Calu3 (cell line): ENCODE measurements at regions not wholly inside any gene's neighbourhood (a gene's known extent, or its start where the extent isn't known, plus 50 kb on each side); places are given as distances from the start of the nearest gene placed in this dataset.

Experiments
- BruUV-seq: library from RNA; stranded (reverse); fragments of 400-500 nt; replicated peaks from 2 replicates; lab custom pipeline; 2021; lab: Mats Ljungman, UMichigan
- CTCF ChIA-PET: fragments of 300-600 bp; sonication (Branson Sonifier 250); formaldehyde crosslinking; loops from one replicate; lab custom pipeline; 2022; ENCODE audit warnings: antibody characterized with exemption; lab: Charles Lee
- DNase-seq: peaks from one replicate; pipeline ENCODE4 v3.0.0; 2022
- H3K27ac Mint-ChIP-seq: one replicate; pipeline ENCODE4 v1.8.0; 2022; ENCODE audit warnings: mixed read lengths; ENCODE audit not compliant: unreplicated experiment
- H3K27me3 Mint-ChIP-seq: one replicate; pipeline ENCODE4 v1.8.0; 2022; ENCODE audit warnings: mixed read lengths; ENCODE audit not compliant: unreplicated experiment
- H3K36me3 Mint-ChIP-seq: one replicate; pipeline ENCODE4 v1.8.0; 2022; ENCODE audit warnings: mild to moderate bottlenecking, moderate library complexity, mixed read lengths; ENCODE audit not compliant: insufficient read depth, unreplicated experiment
- H3K4me1 Mint-ChIP-seq: one replicate; pipeline ENCODE4 v1.8.0; 2022; ENCODE audit warnings: mild to moderate bottlenecking, low read depth, mixed read lengths; ENCODE audit not compliant: unreplicated experiment
- H3K4me3 Mint-ChIP-seq: one replicate; pipeline ENCODE4 v1.8.0; 2022; ENCODE audit warnings: mild to moderate bottlenecking, low read depth, moderate library complexity, mixed read lengths; ENCODE audit not compliant: unreplicated experiment
- H3K9me3 Mint-ChIP-seq: one replicate; pipeline ENCODE4 v1.8.0; 2022; ENCODE audit warnings: low read depth, mixed read lengths; ENCODE audit not compliant: unreplicated experiment
- CTCF ChIP-seq: fragments of 200-600 bp; IDR thresholded peaks from one replicate; pipeline ENCODE4 v1.8.0; 2022; ENCODE audit warnings: antibody characterized with exemption; ENCODE audit not compliant: unreplicated experiment
- intact Hi-C: fragments of 100-400 bp; cut with micrococcal nuclease; formaldehyde crosslinking; loops from one replicate; pipeline ENCODE4 v1.10.0; 2022; ENCODE audit not compliant: unreplicated experiment

DNA sequence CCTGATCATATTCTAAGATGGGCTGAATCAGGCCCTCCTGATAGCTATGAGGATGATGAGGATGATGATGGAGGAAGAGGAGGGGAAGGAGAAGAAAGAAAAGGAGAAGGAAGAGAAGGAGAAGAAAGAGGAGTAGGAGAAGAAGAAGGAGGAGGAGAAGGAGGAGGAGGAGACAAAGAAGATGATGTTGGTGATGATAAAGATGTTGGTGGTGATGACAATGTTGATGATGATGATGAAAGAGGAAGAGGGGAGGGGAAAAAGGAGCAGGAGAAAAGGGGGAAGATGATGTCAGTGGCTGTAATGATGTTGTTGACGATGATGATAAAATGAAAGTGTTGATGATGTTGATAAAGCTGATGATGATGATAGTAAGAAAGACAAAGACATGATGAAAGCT, 119.5 kb downstream of the CDC5L start:
- intact Hi-C loops: no loop called here
- H3K9me3 Mint-ChIP-seq: no peaks in the 10 kb centered on the region
- no peaks in the 10 kb centered on the region for H3K4me1 Mint-ChIP-seq
- CTCF ChIA-PET: no interaction called here
- no peaks in the 10 kb centered on the region for H3K36me3 Mint-ChIP-seq
- H3K4me3 Mint-ChIP-seq: no peak overlapping the region
- H3K27me3 Mint-ChIP-seq: peaks cover 63% of the 10 kb centered on the region
- BruUV-seq: no TSS peak
- no peak for TF ChIP-seq CTCF
- H3K27ac Mint-ChIP-seq: no peak overlapping the region
- DNase-seq: no peak

GRCh38 chr6:44508646-44509045, 121.1 kb downstream of the CDC5L start:
- BruUV-seq: no TSS peak
- Mint-ChIP-seq H3K27ac (no peak overlapping the region), H3K9me3 (no peaks in the 10 kb centered on the region), H3K4me1 (no peaks in the 10 kb centered on the region), H3K36me3 (no peaks in the 10 kb centered on the region), H3K4me3 (no peak overlapping the region), H3K27me3 (peaks cover 47% of the 10 kb centered on the region)
- no peak for DNase-seq
- TF ChIP-seq CTCF: no peak
- intact Hi-C loops: no loop called here
- CTCF ChIA-PET: interaction anchor here (0.7 kb wide), 1 partner anchor 28 kb away, joined by 3 read pairs; no protein-coding TSS in a partner anchor

DNA sequence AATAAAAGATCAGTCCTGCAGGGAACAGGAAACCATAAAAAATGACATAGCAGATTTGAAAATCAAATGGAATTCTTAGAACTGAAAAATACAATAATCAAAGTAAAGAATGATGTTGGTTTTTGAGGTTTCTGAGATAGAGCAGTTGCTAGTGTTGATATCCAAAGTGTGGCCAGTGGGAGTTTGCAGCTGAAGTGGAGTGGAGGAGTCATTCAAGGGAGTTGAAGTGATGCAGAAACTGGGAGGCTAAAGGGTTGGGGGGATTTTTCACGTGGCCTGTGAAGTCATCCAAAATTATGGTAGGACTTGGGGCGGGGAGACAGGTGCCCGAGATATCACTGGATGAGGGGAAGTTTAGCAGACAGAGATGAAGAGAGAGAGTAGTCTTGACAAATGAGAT, 123.6 kb downstream of the CDC5L start:
- no peak overlapping the region for H3K27ac Mint-ChIP-seq

GRCh38 chr6:44512868-44513741, 125.6 kb downstream of the CDC5L start:
- CTCF ChIA-PET: no interaction called here
- Mint-ChIP-seq H3K27me3 (peaks cover 27% of the 10 kb centered on the region), H3K9me3 (no peaks in the 10 kb centered on the region), H3K4me3 (no peak overlapping the region), H3K27ac (no peak overlapping the region), H3K36me3 (no peaks in the 10 kb centered on the region), H3K4me1 (no peaks in the 10 kb centered on the region)
- no peak for TF ChIP-seq CTCF
- DNase-seq: peak; percentile 14
- BruUV-seq: no TSS peak
- intact Hi-C loops: no loop called here

More for the DNA sequence above, 123.6 kb downstream of the CDC5L start:
- Mint-ChIP-seq H3K4me3 (no peak overlapping the region), H3K4me1 (no peaks in the 10 kb centered on the region), H3K9me3 (no peaks in the 10 kb centered on the region), H3K27me3 (peaks cover 27% of the 10 kb centered on the region), H3K36me3 (no peaks in the 10 kb centered on the region)
- TF ChIP-seq CTCF: no peak
- intact Hi-C loops: no loop called here
- no peak for DNase-seq
- BruUV-seq: no TSS peak
- CTCF ChIA-PET: no interaction called here
